Activated naive CD8-positive, alpha-beta T cell treated with anti-CD3 and anti-CD28 coated beads, Interleukin-2, amount 10 ng/mL, durations not matched to agents 7 days and 5 days (primary cell): ENCODE measurements at regions not wholly inside any gene's neighbourhood (a gene's known extent, or its start where the extent isn't known, plus 50 kb on each side); places are given as distances from the start of the nearest gene placed in this dataset.

Experiments
- ATAC-seq: fragments of 150-1000 bp; cut with Tn5 transposase; one replicate; pipeline ENCODE4 v1.10.0; 2021; ENCODE audit warnings: low read depth, moderate library complexity
- POLR2A ChIA-PET: fragments of 350-600 bp; sonication (Branson Sonifier 250); formaldehyde crosslinking; loops from one replicate; lab custom pipeline; 2021; ENCODE audit warnings: antibody characterized with exemption; lab: Charles Lee
- DNase-seq: peaks from one replicate; pipeline ENCODE4 v3.0.0; 2021
- H3K27ac Mint-ChIP-seq: one replicate; pipeline ENCODE4 v1.8.0; 2022; ENCODE audit warnings: mild to moderate bottlenecking, mixed read lengths
- H3K27me3 Mint-ChIP-seq: one replicate; pipeline ENCODE4 v1.8.0; 2022; ENCODE audit warnings: mild to moderate bottlenecking, moderate library complexity, mixed read lengths
- H3K36me3 Mint-ChIP-seq: one replicate; pipeline ENCODE4 v1.8.0; 2021; ENCODE audit warnings: mild to moderate bottlenecking, mixed read lengths
- H3K4me1 Mint-ChIP-seq: one replicate; pipeline ENCODE4 v1.8.0; 2021; ENCODE audit warnings: mixed read lengths
- H3K4me3 Mint-ChIP-seq: one replicate; pipeline ENCODE4 v1.8.0; 2022; ENCODE audit warnings: mild to moderate bottlenecking, moderate library complexity, mixed read lengths
- H3K9me3 Mint-ChIP-seq: one replicate; pipeline ENCODE4 v1.8.0; 2021; ENCODE audit warnings: mixed read lengths

GRCh38 chr12:83826112-83826511, 1086.5 kb downstream of the SLC6A15 start:
- Mint-ChIP-seq H3K36me3 (no peaks in the 10 kb centered on the region), H3K27ac (no peak overlapping the region), H3K27me3 (no peaks in the 10 kb centered on the region), H3K4me3 (no peak overlapping the region), H3K4me1 (no peaks in the 10 kb centered on the region), H3K9me3 (no peaks in the 10 kb centered on the region)
- no peak for ATAC-seq
- DNase-seq: no peak
- POLR2A ChIA-PET: no interaction called here

- Mint-ChIP-seq H3K27ac (no peak overlapping the region), H3K27me3 (no peaks in the 10 kb centered on the region), H3K4me3 (no peak overlapping the region), H3K36me3 (no peaks in the 10 kb centered on the region), H3K4me1 (no peaks in the 10 kb centered on the region), H3K9me3 (no peaks in the 10 kb centered on the region)
- DNase-seq (peak; percentile 33), ATAC-seq (peak; percentile 61)
- POLR2A ChIA-PET: no interaction called here
Measured at GRCh38 chr12:83823386-83824045, 1089.1 kb downstream of the SLC6A15 start.

GRCh38 chr12:83821967-83822366, 1090.6 kb downstream of the SLC6A15 start:
- DNase-seq: no peak
- Mint-ChIP-seq H3K9me3 (no peaks in the 10 kb centered on the region), H3K27me3 (no peaks in the 10 kb centered on the region), H3K4me3 (no peak overlapping the region), H3K36me3 (no peaks in the 10 kb centered on the region), H3K27ac (no peak overlapping the region), H3K4me1 (no peaks in the 10 kb centered on the region)
- POLR2A ChIA-PET: no interaction called here
- ATAC-seq: no peak

GRCh38 chr12:83818881-83819280, 1093.7 kb downstream of the SLC6A15 start:
- no peaks in the 10 kb centered on the region for H3K9me3 Mint-ChIP-seq
- ATAC-seq (no peak), DNase-seq (no peak)
- POLR2A ChIA-PET: no interaction called here
- no peaks in the 10 kb centered on the region for H3K36me3 Mint-ChIP-seq
- no peaks in the 10 kb centered on the region for H3K27me3 Mint-ChIP-seq
- H3K27ac Mint-ChIP-seq: no peak overlapping the region
- no peak overlapping the region for H3K4me3 Mint-ChIP-seq
- H3K4me1 Mint-ChIP-seq: no peaks in the 10 kb centered on the region

- no peak for DNase-seq
- H3K9me3 Mint-ChIP-seq: no peaks in the 10 kb centered on the region
- H3K4me3 Mint-ChIP-seq: no peak overlapping the region
- H3K36me3 Mint-ChIP-seq: no peaks in the 10 kb centered on the region
- H3K4me1 Mint-ChIP-seq: no peaks in the 10 kb centered on the region
- H3K27me3 Mint-ChIP-seq: no peaks in the 10 kb centered on the region
- POLR2A ChIA-PET: no interaction called here
- no peak overlapping the region for H3K27ac Mint-ChIP-seq
- ATAC-seq: no peak
Measured at GRCh38 chr12:83817730-83818129, 1094.9 kb downstream of the SLC6A15 start.

- Mint-ChIP-seq H3K4me1 (no peaks in the 10 kb centered on the region), H3K27me3 (no peaks in the 10 kb centered on the region), H3K36me3 (no peaks in the 10 kb centered on the region), H3K27ac (no peak overlapping the region), H3K9me3 (no peaks in the 10 kb centered on the region), H3K4me3 (no peak overlapping the region)
- POLR2A ChIA-PET: no interaction called here
- ATAC-seq: no peak
- no peak for DNase-seq
Measured at GRCh38 chr12:83808591-83808990, 1104.0 kb downstream of the SLC6A15 start.

GRCh38 chr12:83807871-83808270, 1104.7 kb downstream of the SLC6A15 start:
- H3K27ac Mint-ChIP-seq: no peak overlapping the region
- ATAC-seq: no peak
- no peak for DNase-seq
- H3K4me3 Mint-ChIP-seq: no peak overlapping the region
- POLR2A ChIA-PET: no interaction called here
- no peaks in the 10 kb centered on the region for H3K36me3 Mint-ChIP-seq
- H3K4me1 Mint-ChIP-seq: no peaks in the 10 kb centered on the region
- H3K27me3 Mint-ChIP-seq: no peaks in the 10 kb centered on the region
- H3K9me3 Mint-ChIP-seq: no peaks in the 10 kb centered on the region

GRCh38 chr12:83805873-83806272, 1106.7 kb downstream of the SLC6A15 start:
- DNase-seq (no peak), ATAC-seq (no peak)
- H3K4me1 Mint-ChIP-seq: no peaks in the 10 kb centered on the region
- no peak overlapping the region for H3K4me3 Mint-ChIP-seq
- H3K27ac Mint-ChIP-seq: no peak overlapping the region
- POLR2A ChIA-PET: no interaction called here
- no peaks in the 10 kb centered on the region for H3K9me3 Mint-ChIP-seq
- H3K27me3 Mint-ChIP-seq: no peaks in the 10 kb centered on the region
- no peaks in the 10 kb centered on the region for H3K36me3 Mint-ChIP-seq

GRCh38 chr12:83805156-83805772, 1107.3 kb downstream of the SLC6A15 start:
- POLR2A ChIA-PET: no interaction called here
- H3K36me3 Mint-ChIP-seq: no peaks in the 10 kb centered on the region
- ATAC-seq (no peak), DNase-seq (no peak)
- H3K27me3 Mint-ChIP-seq: no peaks in the 10 kb centered on the region
- no peaks in the 10 kb centered on the region for H3K9me3 Mint-ChIP-seq
- no peak overlapping the region for H3K27ac Mint-ChIP-seq
- H3K4me1 Mint-ChIP-seq: no peaks in the 10 kb centered on the region
- H3K4me3 Mint-ChIP-seq: no peak overlapping the region

- H3K36me3 Mint-ChIP-seq: no peaks in the 10 kb centered on the region
- H3K4me3 Mint-ChIP-seq: no peak overlapping the region
- no peaks in the 10 kb centered on the region for H3K27me3 Mint-ChIP-seq
- no peaks in the 10 kb centered on the region for H3K4me1 Mint-ChIP-seq
- ATAC-seq: no peak
- POLR2A ChIA-PET: no interaction called here
- no peak overlapping the region for H3K27ac Mint-ChIP-seq
- no peaks in the 10 kb centered on the region for H3K9me3 Mint-ChIP-seq
- no peak for DNase-seq
Measured at GRCh38 chr12:83801972-83802371, 1110.6 kb downstream of the SLC6A15 start.

GRCh38 chr12:83800022-83800421, 1112.6 kb downstream of the SLC6A15 start:
- Mint-ChIP-seq H3K4me1 (no peaks in the 10 kb centered on the region), H3K27ac (no peak overlapping the region), H3K9me3 (no peaks in the 10 kb centered on the region), H3K36me3 (no peaks in the 10 kb centered on the region), H3K4me3 (no peak overlapping the region), H3K27me3 (no peaks in the 10 kb centered on the region)
- POLR2A ChIA-PET: no interaction called here
- DNase-seq (no peak), ATAC-seq (no peak)

GRCh38 chr12:83796531-83796930, 1109.8 kb downstream of the TMTC2 start:
- DNase-seq (no peak), ATAC-seq (no peak)
- POLR2A ChIA-PET: no interaction called here
- Mint-ChIP-seq H3K36me3 (no peaks in the 10 kb centered on the region), H3K27me3 (no peaks in the 10 kb centered on the region), H3K27ac (no peak overlapping the region), H3K4me1 (no peaks in the 10 kb centered on the region), H3K4me3 (no peak overlapping the region), H3K9me3 (no peaks in the 10 kb centered on the region)

- H3K27ac Mint-ChIP-seq: no peak overlapping the region
- no peaks in the 10 kb centered on the region for H3K27me3 Mint-ChIP-seq
- H3K9me3 Mint-ChIP-seq: no peaks in the 10 kb centered on the region
- POLR2A ChIA-PET: no interaction called here
- no peak overlapping the region for H3K4me3 Mint-ChIP-seq
- ATAC-seq (no peak), DNase-seq (no peak)
- H3K4me1 Mint-ChIP-seq: no peaks in the 10 kb centered on the region
- no peaks in the 10 kb centered on the region for H3K36me3 Mint-ChIP-seq
Measured at GRCh38 chr12:83793616-83794015, 1106.9 kb downstream of the TMTC2 start.

GRCh38 chr12:83784298-83784890, 1097.7 kb downstream of the TMTC2 start:
- no peak overlapping the region for H3K27ac Mint-ChIP-seq
- POLR2A ChIA-PET: no interaction called here
- no peak for DNase-seq
- no peak overlapping the region for H3K4me3 Mint-ChIP-seq
- ATAC-seq: no peak
- H3K4me1 Mint-ChIP-seq: no peaks in the 10 kb centered on the region
- no peaks in the 10 kb centered on the region for H3K9me3 Mint-ChIP-seq
- no peaks in the 10 kb centered on the region for H3K36me3 Mint-ChIP-seq
- H3K27me3 Mint-ChIP-seq: no peaks in the 10 kb centered on the region
